ENCODE measurements at regions not wholly inside any gene's neighbourhood (a gene's known extent, or its start where the extent isn't known, plus 50 kb on each side); places are given as distances from the start of the nearest gene placed in this dataset.

- POLR2A ChIA-PET, result no interaction called here
- FAIRE-seq, result no peak
- H3K4me3 ChIP-seq (replicated peaks in 1 of 3; ENCODE audit: insufficient read depth in 1 of 3, low read depth in 2 of 3, low read length in 3 of 3), result no peak overlapping the region
- no peaks in the 10 kb centered on the region for H3K4me1 ChIP-seq (ENCODE audit: insufficient read depth, low read length)
- intact Hi-C loops (cut with micrococcal nuclease; ENCODE audit: unreplicated experiment), result no loop called here
- no TSS peak for BruUV-seq (replicated peaks)
- no peak overlapping the region for H3K4me2 ChIP-seq (ENCODE audit: low read depth, low read length)
- H3K9me3 ChIP-seq (ENCODE audit: low read length), result no peaks in the 10 kb centered on the region
- H4K20me1 ChIP-seq (ENCODE audit: insufficient read depth, low read length), result no peaks in the 10 kb centered on the region
- no peak overlapping the region for H3K9ac ChIP-seq (ENCODE audit: insufficient read depth, low read depth, low read length)
- no peaks in the 10 kb centered on the region for H3K79me2 ChIP-seq (ENCODE audit: insufficient read depth, low read length)
- no peaks in the 10 kb centered on the region for H3K36me3 ChIP-seq (replicated peaks in 1 of 2; ENCODE audit: control insufficient read depth in 1 of 2, insufficient read depth in 2 of 2, low read length in 2 of 2)
- H3K27ac ChIP-seq (ENCODE audit: extremely low read length, insufficient read depth, low read length), result no peak overlapping the region
- no peak for ATAC-seq
- in situ Hi-C loops (cut with HindIII; ENCODE audit: extremely low pct_ligation_motif_present, low pct_unique_long_range_greater_than_20kb), result no loop called here
- DNase-seq (ENCODE audit: low spot score), result no peak
- WGBS (ENCODE audit: low lambda C conversion rate), result no CpG with 5 or more reads among the region's 1 CpG
- TF ChIP-seq ZNF446 (CRISPR knock-in tag; IDR thresholded peaks at IDR 0.05) (no peak), ZNF264 (CRISPR knock-in tag; IDR thresholded peaks at IDR 0.05) (no peak), CBX2 (IDR thresholded peaks at IDR 0.05; ENCODE audit: low read depth, low read length) (no peak), CBX2 (CRISPR knock-in tag; IDR thresholded peaks at IDR 0.05; ENCODE audit: low read depth) (no peak), ISX (CRISPR knock-in tag; conservative IDR thresholded peaks at IDR 0.05) (no peak), FLYWCH1 (CRISPR knock-in tag; IDR thresholded peaks at IDR 0.05) (no peak), TFDP2 (CRISPR knock-in tag; IDR thresholded peaks at IDR 0.05) (no peak)
- TF ChIP-seq, protein P1, sequence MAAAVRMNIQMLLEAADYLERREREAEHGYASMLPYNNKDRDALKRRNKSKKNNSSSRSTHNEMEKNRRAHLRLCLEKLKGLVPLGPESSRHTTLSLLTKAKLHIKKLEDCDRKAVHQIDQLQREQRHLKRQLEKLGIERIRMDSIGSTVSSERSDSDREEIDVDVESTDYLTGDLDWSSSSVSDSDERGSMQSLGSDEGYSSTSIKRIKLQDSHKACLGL (CRISPR knock-in tag; IDR thresholded peaks at IDR 0.05), result no peak
- TF ChIP-seq, protein P2, sequence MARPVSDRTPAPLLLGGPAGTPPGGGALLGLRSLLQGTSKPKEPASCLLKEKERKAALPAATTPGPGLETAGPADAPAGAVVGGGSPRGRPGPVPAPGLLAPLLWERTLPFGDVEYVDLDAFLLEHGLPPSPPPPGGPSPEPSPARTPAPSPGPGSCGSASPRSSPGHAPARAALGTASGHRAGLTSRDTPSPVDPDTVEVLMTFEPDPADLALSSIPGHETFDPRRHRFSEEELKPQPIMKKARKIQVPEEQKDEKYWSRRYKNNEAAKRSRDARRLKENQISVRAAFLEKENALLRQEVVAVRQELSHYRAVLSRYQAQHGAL (CRISPR knock-in tag; IDR thresholded peaks at IDR 0.05; ENCODE audit: not compliant biosample characterization), result no peak
- TF ChIP-seq, protein P3, sequence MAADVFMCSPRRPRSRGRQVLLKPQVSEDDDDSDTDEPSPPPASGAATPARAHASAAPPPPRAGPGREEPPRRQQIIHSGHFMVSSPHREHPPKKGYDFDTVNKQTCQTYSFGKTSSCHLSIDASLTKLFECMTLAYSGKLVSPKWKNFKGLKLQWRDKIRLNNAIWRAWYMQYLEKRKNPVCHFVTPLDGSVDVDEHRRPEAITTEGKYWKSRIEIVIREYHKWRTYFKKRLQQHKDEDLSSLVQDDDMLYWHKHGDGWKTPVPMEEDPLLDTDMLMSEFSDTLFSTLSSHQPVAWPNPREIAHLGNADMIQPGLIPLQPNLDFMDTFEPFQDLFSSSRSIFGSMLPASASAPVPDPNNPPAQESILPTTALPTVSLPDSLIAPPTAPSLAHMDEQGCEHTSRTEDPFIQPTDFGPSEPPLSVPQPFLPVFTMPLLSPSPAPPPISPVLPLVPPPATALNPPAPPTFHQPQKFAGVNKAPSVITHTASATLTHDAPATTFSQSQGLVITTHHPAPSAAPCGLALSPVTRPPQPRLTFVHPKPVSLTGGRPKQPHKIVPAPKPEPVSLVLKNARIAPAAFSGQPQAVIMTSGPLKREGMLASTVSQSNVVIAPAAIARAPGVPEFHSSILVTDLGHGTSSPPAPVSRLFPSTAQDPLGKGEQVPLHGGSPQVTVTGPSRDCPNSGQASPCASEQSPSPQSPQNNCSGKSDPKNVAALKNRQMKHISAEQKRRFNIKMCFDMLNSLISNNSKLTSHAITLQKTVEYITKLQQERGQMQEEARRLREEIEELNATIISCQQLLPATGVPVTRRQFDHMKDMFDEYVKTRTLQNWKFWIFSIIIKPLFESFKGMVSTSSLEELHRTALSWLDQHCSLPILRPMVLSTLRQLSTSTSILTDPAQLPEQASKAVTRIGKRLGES (CRISPR knock-in tag; IDR thresholded peaks at IDR 0.05; ENCODE audit: borderline replicate concordance), result no peak
- no peak overlapping the region for H2AFZ ChIP-seq (ENCODE audit: low read length)
- CTCF ChIA-PET (ENCODE audit: low intra/inter-chr PET ratio, low total read pairs), result no interaction called here
- no peaks in the 10 kb centered on the region; a peak in 1 of 5 replicates for H3K27me3 ChIP-seq (ENCODE audit: control insufficient read depth in 1 of 2, insufficient read depth in 2 of 2, low read length in 2 of 2)
Measured at GRCh38 chr17:33858682-33859081, 396.4 kb upstream of the CCL2 start.

Measured in HepG2 (cell line).